IMR-90 (cell line): ENCODE measurements at regions not wholly inside any gene's neighbourhood (a gene's known extent, or its start where the extent isn't known, plus 50 kb on each side); places are given as distances from the start of the nearest gene placed in this dataset.
"Not testable (repeated sequence)": the region's sequence is repeated elsewhere in the genome, so short reads cannot be mapped to it uniquely, and the experiment has no call there.

Source experiments
- ATAC-seq: fragments of 200-7000 bp; cut with Tn5 transposase; 2 replicates; pipeline ENCODE4 v1.9.1; 2020; ENCODE audit warnings: low read depth, mild to moderate bottlenecking, moderate library complexity
- BruUV-seq: library from RNA; stranded (reverse); fragments of 400-500 nt; replicated peaks from 2 replicates; lab custom pipeline; 2021; lab: Mats Ljungman, UMichigan
- CTCF ChIA-PET: fragments of 300-600 bp; formaldehyde crosslinking; extraction: SDS; loops from one replicate; lab custom pipeline; 2021; ENCODE audit warnings: antibody characterized with exemption; lab: Yijun Ruan, JAX
- POLR2A ChIA-PET: fragments of 300-600 bp; sonication (Branson Sonifier 250); formaldehyde crosslinking; loops from one replicate; lab custom pipeline; 2022; ENCODE audit warnings: antibody characterized with exemption; ENCODE audit not compliant: unreplicated experiment; lab: Charles Lee
- DNase-seq: peaks from one replicate; pipeline ENCODE4 v3.0.0; 2013
- H2AFZ ChIP-seq: replicated peaks from 2 replicates; pipeline ENCODE3; 2013; ENCODE audit warnings: low read length, mild to moderate bottlenecking; ENCODE audit not compliant: poor library complexity
- H2AK5ac ChIP-seq: 2 replicates; pipeline ENCODE4 v1.6.1; 2013; ENCODE audit warnings: low read depth, low read length, inconsistent platforms
- H2AK9ac ChIP-seq: replicated peaks from 2 replicates; pipeline ENCODE3; 2013; ENCODE audit warnings: mild to moderate bottlenecking, low read depth, low read length, moderate library complexity; ENCODE audit not compliant: poor library complexity
- H2BK120ac ChIP-seq: 2 replicates; pipeline ENCODE4 v1.6.1; 2013; ENCODE audit warnings: low read depth, low read length, inconsistent platforms
- H2BK15ac ChIP-seq: 3 replicates; pipeline ENCODE4 v1.6.1; 2013; ENCODE audit warnings: low read depth, low read length, inconsistent platforms
- H2BK20ac ChIP-seq: 2 replicates; pipeline ENCODE4 v1.6.1; 2013; ENCODE audit warnings: low read depth, mild to moderate bottlenecking, inconsistent platforms, low read length, moderate library complexity
- H2BK5ac ChIP-seq: 2 replicates; pipeline ENCODE4 v1.6.1; 2013; ENCODE audit warnings: mild to moderate bottlenecking, low read depth, low read length, inconsistent platforms; ENCODE audit not compliant: poor library complexity, severe bottlenecking
- H3K14ac ChIP-seq: replicated peaks from 2 replicates; pipeline ENCODE4 v1.6.1; 2013; ENCODE audit warnings: low read depth, low read length, inconsistent platforms
- H3K18ac ChIP-seq: 2 replicates; pipeline ENCODE4 v1.6.1; 2013; ENCODE audit warnings: low read depth, low read length, control low read depth
- H3K23ac ChIP-seq: 2 replicates; pipeline ENCODE4 v1.6.1; 2013; ENCODE audit warnings: low read depth, low read length, inconsistent platforms
- H3K27ac ChIP-seq: 2 replicates; pipeline ENCODE4 v1.5.1; 2013; ENCODE audit warnings: mild to moderate bottlenecking, control low read depth, low read length; ENCODE audit not compliant: insufficient read depth
- H3K27me3 ChIP-seq: 2 replicates; pipeline ENCODE4 v1.6.1; 2013; ENCODE audit warnings: low read length; ENCODE audit not compliant: control insufficient read depth, insufficient read depth
- H3K36me3 ChIP-seq: 2 replicates; pipeline ENCODE4 v1.6.1; 2013; ENCODE audit warnings: low read length, mixed read lengths; ENCODE audit not compliant: control insufficient read depth, insufficient read depth
- H3K4ac ChIP-seq: 2 replicates; pipeline ENCODE4 v1.6.1; 2013; ENCODE audit warnings: low read depth, low read length, inconsistent platforms
- H3K4me1 ChIP-seq: 2 replicates; pipeline ENCODE4 v1.6.1; 2013; ENCODE audit warnings: low read length, mixed read lengths; ENCODE audit not compliant: control insufficient read depth, insufficient read depth
- H3K4me2 ChIP-seq: 2 replicates; pipeline ENCODE4 v1.6.1; 2013; ENCODE audit warnings: low read depth, mild to moderate bottlenecking, control low read depth, low read length, moderate library complexity
- H3K4me3 ChIP-seq: 2 replicates; pipeline ENCODE4 v1.5.1; 2013; ENCODE audit warnings: low read depth, mild to moderate bottlenecking, control low read depth, low read length, moderate library complexity; ENCODE audit not compliant: insufficient read depth
- H3K56ac ChIP-seq: 2 replicates; pipeline ENCODE4 v1.6.1; 2013; ENCODE audit warnings: low read length, inconsistent platforms; ENCODE audit not compliant: insufficient read depth; ENCODE audit errors: extremely low read depth
- H3K79me1 ChIP-seq, 2 experiments: 2 replicates each; pipeline ENCODE4 v1.6.1; 2013; ENCODE audit warnings: low read length in 2 of 2, inconsistent platforms in 1 of 2, low read depth in 1 of 2
- H3K9ac ChIP-seq: 2 replicates; pipeline ENCODE4 v1.6.1; 2013; ENCODE audit warnings: low read depth, low read length, control low read depth
- H3K9me1 ChIP-seq: 2 replicates; pipeline ENCODE4 v1.6.1; 2013; ENCODE audit warnings: low read length, inconsistent platforms; ENCODE audit not compliant: insufficient read depth
- H3K9me3 ChIP-seq: 2 replicates; pipeline ENCODE4 v1.6.1; 2013; ENCODE audit warnings: low read length; ENCODE audit not compliant: control insufficient read depth, insufficient read depth
- H4K20me1 ChIP-seq: 2 replicates; pipeline ENCODE4 v1.6.1; 2013; ENCODE audit warnings: low read length, inconsistent platforms; ENCODE audit not compliant: insufficient read depth
- H4K5ac ChIP-seq: 2 replicates; pipeline ENCODE4 v1.6.1; 2013; ENCODE audit warnings: mild to moderate bottlenecking, low read depth, low read length, control low read depth
- H4K8ac ChIP-seq, 2 experiments: 2 replicates each; pipeline ENCODE4 v1.6.1; 2013; ENCODE audit warnings: low read depth in 2 of 2, low read length in 2 of 2, control low read depth in 1 of 2, inconsistent platforms in 1 of 2
- H4K91ac ChIP-seq: 2 replicates; pipeline ENCODE4 v1.6.1; 2013; ENCODE audit warnings: low read depth, low read length, inconsistent platforms; ENCODE audit not compliant: insufficient read depth
- WGBS, 2 experiments: methylation state at CpG; one replicate each; pipeline versions ENCODE4 v1.1.5 to v1.1.7; 2013; ENCODE audit warnings: missing lambda C conversion rate in 2 of 2; ENCODE audit not compliant: insufficient read length in 1 of 2; ENCODE audit errors: extremely low coverage in 2 of 2; 5-methylcytosine and 5-hydroxymethylcytosine counted together
- dilution Hi-C: fragments of 300-500 bp; cut with HindIII; formaldehyde crosslinking; loops from one replicate; pipeline ENCODE4 v1.14.3; 2018; ENCODE audit warnings: low sequenced_read_pairs; ENCODE audit not compliant: unreplicated experiment
- in situ Hi-C: fragments of 300-500 bp; cut with MboI; formaldehyde crosslinking; loops from 3 replicates; pipeline ENCODE4 v1.14.3; 2019; ENCODE audit warnings: low sequenced_read_pairs, inconsistent platforms, mixed read lengths
- intact Hi-C: fragments of 100-400 bp; cut with micrococcal nuclease; formaldehyde crosslinking; loops from 2 replicates; pipeline ENCODE4 v1.10.0; 2022

DNA sequence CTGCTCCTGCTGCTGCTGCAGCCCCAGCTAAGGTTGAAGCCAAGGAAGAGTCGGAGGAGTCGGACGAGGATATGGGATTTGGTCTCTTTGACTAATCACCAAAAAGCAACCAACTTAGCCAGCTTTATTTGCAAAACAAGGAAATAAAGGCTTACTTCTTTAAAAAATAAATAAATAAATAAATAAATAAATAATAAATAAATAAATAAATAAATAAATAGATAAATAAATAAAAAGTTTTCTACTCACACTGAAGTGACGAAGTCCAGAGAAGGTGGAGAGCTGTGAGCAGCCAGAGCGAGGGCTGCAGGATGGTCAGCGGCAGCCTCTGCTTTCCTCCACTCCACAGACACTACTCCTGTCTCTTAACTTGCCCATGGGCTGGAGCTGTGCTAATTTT lies 105.6 kb upstream of the ATL2 start:
- dilution Hi-C loops, H2BK20ac ChIP-seq, H3K4me2 ChIP-seq, H3K56ac ChIP-seq, DNase-seq, H3K79me1 ChIP-seq, H3K4me3 ChIP-seq, H4K20me1 ChIP-seq, H3K23ac ChIP-seq, in situ Hi-C loops, H2BK5ac ChIP-seq, BruUV-seq, H2BK120ac ChIP-seq, H2BK15ac ChIP-seq, H3K9me1 ChIP-seq, H2AK5ac ChIP-seq, H2AK9ac ChIP-seq, H3K14ac ChIP-seq, H2AFZ ChIP-seq, H4K91ac ChIP-seq, ATAC-seq, H4K5ac ChIP-seq, H3K36me3 ChIP-seq, CTCF ChIA-PET, H3K9ac ChIP-seq, H3K4ac ChIP-seq, H3K18ac ChIP-seq, H3K4me1 ChIP-seq, intact Hi-C loops, H4K8ac ChIP-seq, H3K27ac ChIP-seq: not testable (repeated sequence)
- no CpG with 5 or more reads among the region's 6 CpGs for WGBS, 2 experiments
- Histone ChIP-seq H3K27me3 (peaks cover 16% of the 10 kb centered on the region), H3K9me3 (peaks cover 12% of the 10 kb centered on the region)
- POLR2A ChIA-PET = interaction anchor here (0.6 kb wide), 1 partner anchor 31 kb away, joined by 4 read pairs; no protein-coding TSS in a partner anchor
